WTC11 (cell line): ENCODE measurements at regions not wholly inside any gene's neighbourhood (a gene's known extent, or its start where the extent isn't known, plus 50 kb on each side); places are given as distances from the start of the nearest gene placed in this dataset.

Experiments used
- ATAC-seq: fragments of 200-7000 bp; cut with Tn5 transposase; 2 replicates; pipeline ENCODE4 v1.10.0; 2021; ENCODE audit warnings: mild to moderate bottlenecking, moderate library complexity
- CTCF ChIA-PET: fragments of 300-600 bp; sonication (Branson Sonifier 250); formaldehyde crosslinking; loops from one replicate; lab custom pipeline; 2021; ENCODE audit warnings: antibody characterized with exemption; lab: Charles Lee
- POLR2A ChIA-PET: fragments of 350-600 bp; sonication (Branson Sonifier 250); formaldehyde crosslinking; loops from one replicate; lab custom pipeline; 2021; ENCODE audit warnings: antibody characterized with exemption; lab: Charles Lee
- DNase-seq: peaks from one replicate; pipeline ENCODE4 v3.0.0; 2021; ENCODE audit warnings: low spot score
- H3K27ac Mint-ChIP-seq: 2 replicates; pipeline ENCODE4 v1.8.0; 2021; ENCODE audit warnings: mixed read lengths
- H3K27me3 Mint-ChIP-seq: 2 replicates; pipeline ENCODE4 v1.8.0; 2021; ENCODE audit warnings: low read depth, mild to moderate bottlenecking, moderate library complexity, mixed read lengths
- H3K36me3 Mint-ChIP-seq: 2 replicates; pipeline ENCODE4 v1.8.0; 2021; ENCODE audit warnings: mixed read lengths
- H3K4me1 Mint-ChIP-seq: 2 replicates; pipeline ENCODE4 v1.8.0; 2022; ENCODE audit warnings: mixed read lengths
- H3K4me3 Mint-ChIP-seq: 2 replicates; pipeline ENCODE4 v1.8.0; 2021; ENCODE audit warnings: mild to moderate bottlenecking, moderate library complexity, mixed read lengths
- H3K9me3 Mint-ChIP-seq: 2 replicates; pipeline ENCODE4 v1.8.0; 2021; ENCODE audit warnings: mixed read lengths
- CTCF ChIP-seq: fragments of 200-600 bp; IDR thresholded peaks from 2 replicates; pipeline ENCODE4 v1.8.0; 2022; ENCODE audit warnings: antibody characterized with exemption
- ELF4 ChIP-seq: sonication (generic); formaldehyde crosslinking; IDR thresholded peaks from 2 replicates; pipeline ENCODE4 v1.8.1; 2022; ENCODE audit warnings: low read depth, mild to moderate bottlenecking, moderate library complexity, missing genetic modification reagents
- ETV6 ChIP-seq: sonication (generic); formaldehyde crosslinking; IDR thresholded peaks from 2 replicates; pipeline ENCODE4 v1.8.1; 2022; ENCODE audit warnings: mild to moderate bottlenecking, missing genetic modification reagents
- FOXJ3 ChIP-seq: sonication (generic); formaldehyde crosslinking; IDR thresholded peaks from 2 replicates; pipeline ENCODE4 v1.9.0; 2021; ENCODE audit warnings: missing genetic modification reagents, mild to moderate bottlenecking, borderline replicate concordance
- FOXK1 ChIP-seq: sonication (generic); formaldehyde crosslinking; IDR thresholded peaks from 2 replicates; pipeline ENCODE4 v1.8.0; 2022; ENCODE audit warnings: mild to moderate bottlenecking, moderate library complexity, missing genetic modification reagents
- FOXP1 ChIP-seq: sonication (generic); formaldehyde crosslinking; IDR thresholded peaks from 2 replicates; pipeline ENCODE4 v1.8.0; 2022; ENCODE audit warnings: missing genetic modification reagents, mild to moderate bottlenecking, moderate library complexity, borderline replicate concordance
- GTF2I ChIP-seq: fragments of 250-450 bp; sonication (Bioruptor Pico); conservative IDR thresholded peaks from 2 replicates; pipeline ENCODE4 v1.4.0; 2021; ENCODE audit warnings: mild to moderate bottlenecking
- HMGXB4 ChIP-seq: sonication (generic); formaldehyde crosslinking; IDR thresholded peaks from 2 replicates; pipeline ENCODE4 v1.8.1; 2023; ENCODE audit warnings: mild to moderate bottlenecking, moderate library complexity, missing genetic modification reagents
- IRF2 ChIP-seq: sonication (generic); formaldehyde crosslinking; IDR thresholded peaks from 2 replicates; pipeline ENCODE4 v1.8.0; 2022; ENCODE audit warnings: low read depth, missing genetic modification reagents, borderline replicate concordance
- JUN ChIP-seq: sonication (generic); formaldehyde crosslinking; IDR thresholded peaks from 2 replicates; pipeline ENCODE4 v1.8.0; 2023; ENCODE audit warnings: mild to moderate bottlenecking, missing genetic modification reagents
- NR3C1 ChIP-seq: sonication (generic); formaldehyde crosslinking; conservative IDR thresholded peaks from 2 replicates; pipeline ENCODE4 v1.8.1; 2023; ENCODE audit warnings: low read depth, mild to moderate bottlenecking, missing genetic modification reagents
- OVOL2 ChIP-seq: fragments of 250-450 bp; sonication (Bioruptor Pico); IDR thresholded peaks from 2 replicates; pipeline ENCODE4 v1.9.0; 2021; ENCODE audit warnings: mild to moderate bottlenecking, borderline replicate concordance
- ZNF138 ChIP-seq: sonication (generic); formaldehyde crosslinking; conservative IDR thresholded peaks from 2 replicates; pipeline ENCODE4 v1.8.1; 2022; ENCODE audit warnings: mild to moderate bottlenecking, moderate library complexity, missing genetic modification reagents
- ZNF219 ChIP-seq: sonication (generic); formaldehyde crosslinking; IDR thresholded peaks from 2 replicates; pipeline ENCODE4 v1.8.0; 2023; ENCODE audit warnings: missing genetic modification reagents, mild to moderate bottlenecking, borderline replicate concordance
- ZNF232 ChIP-seq: sonication (generic); formaldehyde crosslinking; IDR thresholded peaks from 2 replicates; pipeline ENCODE4 v1.8.0; 2022; ENCODE audit warnings: mild to moderate bottlenecking, missing genetic modification reagents
- ZNF416 ChIP-seq: fragments of 250-450 bp; sonication (Bioruptor Pico); IDR thresholded peaks from 2 replicates; pipeline ENCODE4 v1.9.0; 2021; ENCODE audit warnings: mild to moderate bottlenecking, inconsistent platforms
- ZNF423 ChIP-seq: fragments of 250-450 bp; sonication (Bioruptor Pico); IDR thresholded peaks from 2 replicates; pipeline ENCODE4 v2.1.2; 2022; ENCODE audit warnings: mild to moderate bottlenecking, moderate library complexity
- TF ChIP-seq, protein P1 (sequence below): sonication (generic); formaldehyde crosslinking; IDR thresholded peaks from 2 replicates; pipeline ENCODE4 v1.8.1; 2023; ENCODE audit warnings: mild to moderate bottlenecking, missing genetic modification reagents, moderate library complexity
- TF ChIP-seq, protein P2 (sequence below): sonication (generic); formaldehyde crosslinking; IDR thresholded peaks from 2 replicates; pipeline ENCODE4 v1.8.1; 2023; ENCODE audit warnings: mild to moderate bottlenecking, missing genetic modification reagents, moderate library complexity
- TF ChIP-seq, protein P3 (sequence below): sonication (generic); formaldehyde crosslinking; IDR thresholded peaks from 2 replicates; pipeline ENCODE4 v1.8.0; 2023; ENCODE audit warnings: mild to moderate bottlenecking, missing genetic modification reagents
- TF ChIP-seq, protein P4 (sequence below): sonication (generic); formaldehyde crosslinking; IDR thresholded peaks from 2 replicates; pipeline ENCODE4 v1.8.1; 2022; ENCODE audit warnings: mild to moderate bottlenecking, missing genetic modification reagents, moderate library complexity, borderline replicate concordance
- TF ChIP-seq, protein P5 (sequence below): fragments of 250-450 bp; sonication (Bioruptor Pico); IDR thresholded peaks from 2 replicates; pipeline ENCODE4 v1.9.0; 2021; ENCODE audit warnings: moderate library complexity, mild to moderate bottlenecking, inconsistent platforms, borderline replicate concordance
- TF ChIP-seq, protein P6 (sequence below): fragments of 250-450 bp; sonication (Bioruptor Pico); IDR thresholded peaks from 2 replicates; pipeline ENCODE4 v2.1.2; 2022; ENCODE audit warnings: mild to moderate bottlenecking, moderate library complexity

GRCh38 chr6:128801621-128802020, 81.3 kb upstream of the LAMA2 start:
- no peaks in the 10 kb centered on the region for H3K27me3 Mint-ChIP-seq
- H3K4me1 Mint-ChIP-seq, result peaks cover 15% of the 10 kb centered on the region
- H3K9me3 Mint-ChIP-seq, result peaks cover 26% of the 10 kb centered on the region
- no peak overlapping the region for H3K4me3 Mint-ChIP-seq
- TF ChIP-seq ZNF416, result no peak
- no peak for TF ChIP-seq HMGXB4 (CRISPR knock-in tag)
- TF ChIP-seq ETV6, result no peak
- no peak for TF ChIP-seq GTF2I (CRISPR knock-in tag)
- TF ChIP-seq ZNF219, result no peak
- no peak for TF ChIP-seq ZNF423
- no peak for TF ChIP-seq IRF2
- no peak for TF ChIP-seq NR3C1 (CRISPR knock-in tag)
- no peak for TF ChIP-seq ELF4 (CRISPR knock-in tag)
- TF ChIP-seq, protein P1, sequence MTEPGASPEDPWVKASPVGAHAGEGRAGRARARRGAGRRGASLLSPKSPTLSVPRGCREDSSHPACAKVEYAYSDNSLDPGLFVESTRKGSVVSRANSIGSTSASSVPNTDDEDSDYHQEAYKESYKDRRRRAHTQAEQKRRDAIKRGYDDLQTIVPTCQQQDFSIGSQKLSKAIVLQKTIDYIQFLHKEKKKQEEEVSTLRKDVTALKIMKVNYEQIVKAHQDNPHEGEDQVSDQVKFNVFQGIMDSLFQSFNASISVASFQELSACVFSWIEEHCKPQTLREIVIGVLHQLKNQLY (CRISPR knock-in tag), result no peak
- no peak for TF ChIP-seq ZNF138 (CRISPR knock-in tag)
- no peak overlapping the region for H3K27ac Mint-ChIP-seq
- peaks cover 6% of the 10 kb centered on the region for H3K36me3 Mint-ChIP-seq
- POLR2A ChIA-PET, result no interaction called here
- DNase-seq (no peak), ATAC-seq (no peak)
- CTCF ChIA-PET, result no interaction called here

- H3K36me3 Mint-ChIP-seq, result peaks cover 11% of the 10 kb centered on the region
- ATAC-seq (no peak), DNase-seq (no peak)
- peaks cover 23% of the 10 kb centered on the region for H3K9me3 Mint-ChIP-seq
- no peak overlapping the region for H3K27ac Mint-ChIP-seq
- POLR2A ChIA-PET, result no interaction called here
- H3K4me1 Mint-ChIP-seq, result peaks cover 27% of the 10 kb centered on the region
- CTCF ChIA-PET, result no interaction called here
- no peaks in the 10 kb centered on the region; the same call in 1 of the 2 replicates for H3K27me3 Mint-ChIP-seq
- TF ChIP-seq, protein P2, sequence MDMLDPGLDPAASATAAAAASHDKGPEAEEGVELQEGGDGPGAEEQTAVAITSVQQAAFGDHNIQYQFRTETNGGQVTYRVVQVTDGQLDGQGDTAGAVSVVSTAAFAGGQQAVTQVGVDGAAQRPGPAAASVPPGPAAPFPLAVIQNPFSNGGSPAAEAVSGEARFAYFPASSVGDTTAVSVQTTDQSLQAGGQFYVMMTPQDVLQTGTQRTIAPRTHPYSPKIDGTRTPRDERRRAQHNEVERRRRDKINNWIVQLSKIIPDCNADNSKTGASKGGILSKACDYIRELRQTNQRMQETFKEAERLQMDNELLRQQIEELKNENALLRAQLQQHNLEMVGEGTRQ (CRISPR knock-in tag), result no peak
- TF ChIP-seq, protein P3, sequence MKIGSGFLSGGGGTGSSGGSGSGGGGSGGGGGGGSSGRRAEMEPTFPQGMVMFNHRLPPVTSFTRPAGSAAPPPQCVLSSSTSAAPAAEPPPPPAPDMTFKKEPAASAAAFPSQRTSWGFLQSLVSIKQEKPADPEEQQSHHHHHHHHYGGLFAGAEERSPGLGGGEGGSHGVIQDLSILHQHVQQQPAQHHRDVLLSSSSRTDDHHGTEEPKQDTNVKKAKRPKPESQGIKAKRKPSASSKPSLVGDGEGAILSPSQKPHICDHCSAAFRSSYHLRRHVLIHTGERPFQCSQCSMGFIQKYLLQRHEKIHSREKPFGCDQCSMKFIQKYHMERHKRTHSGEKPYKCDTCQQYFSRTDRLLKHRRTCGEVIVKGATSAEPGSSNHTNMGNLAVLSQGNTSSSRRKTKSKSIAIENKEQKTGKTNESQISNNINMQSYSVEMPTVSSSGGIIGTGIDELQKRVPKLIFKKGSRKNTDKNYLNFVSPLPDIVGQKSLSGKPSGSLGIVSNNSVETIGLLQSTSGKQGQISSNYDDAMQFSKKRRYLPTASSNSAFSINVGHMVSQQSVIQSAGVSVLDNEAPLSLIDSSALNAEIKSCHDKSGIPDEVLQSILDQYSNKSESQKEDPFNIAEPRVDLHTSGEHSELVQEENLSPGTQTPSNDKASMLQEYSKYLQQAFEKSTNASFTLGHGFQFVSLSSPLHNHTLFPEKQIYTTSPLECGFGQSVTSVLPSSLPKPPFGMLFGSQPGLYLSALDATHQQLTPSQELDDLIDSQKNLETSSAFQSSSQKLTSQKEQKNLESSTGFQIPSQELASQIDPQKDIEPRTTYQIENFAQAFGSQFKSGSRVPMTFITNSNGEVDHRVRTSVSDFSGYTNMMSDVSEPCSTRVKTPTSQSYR, result no peak
- no peak for TF ChIP-seq FOXJ3
- no peak overlapping the region for H3K4me3 Mint-ChIP-seq
Measured at GRCh38 chr6:128784266-128784665, 98.7 kb upstream of the LAMA2 start.

GRCh38 chr6:128768187-128768586, 114.8 kb upstream of the LAMA2 start:
- no peak overlapping the region for H3K27ac Mint-ChIP-seq
- POLR2A ChIA-PET, result no interaction called here
- H3K36me3 Mint-ChIP-seq, result peaks cover 37% of the 10 kb centered on the region
- H3K27me3 Mint-ChIP-seq, result no peaks in the 10 kb centered on the region; the same call in 1 of the 2 replicates
- DNase-seq, result no peak
- CTCF ChIA-PET, result no interaction called here
- peaks cover 13% of the 10 kb centered on the region for H3K4me1 Mint-ChIP-seq
- peaks cover 67% of the 10 kb centered on the region for H3K9me3 Mint-ChIP-seq
- no peak for ATAC-seq
- H3K4me3 Mint-ChIP-seq, result no peak overlapping the region
- no peak for TF ChIP-seq NR3C1 (CRISPR knock-in tag)
- no peak for TF ChIP-seq OVOL2 (CRISPR knock-in tag)
- TF ChIP-seq ZNF232 (CRISPR knock-in tag), result no peak
- TF ChIP-seq, protein P4, sequence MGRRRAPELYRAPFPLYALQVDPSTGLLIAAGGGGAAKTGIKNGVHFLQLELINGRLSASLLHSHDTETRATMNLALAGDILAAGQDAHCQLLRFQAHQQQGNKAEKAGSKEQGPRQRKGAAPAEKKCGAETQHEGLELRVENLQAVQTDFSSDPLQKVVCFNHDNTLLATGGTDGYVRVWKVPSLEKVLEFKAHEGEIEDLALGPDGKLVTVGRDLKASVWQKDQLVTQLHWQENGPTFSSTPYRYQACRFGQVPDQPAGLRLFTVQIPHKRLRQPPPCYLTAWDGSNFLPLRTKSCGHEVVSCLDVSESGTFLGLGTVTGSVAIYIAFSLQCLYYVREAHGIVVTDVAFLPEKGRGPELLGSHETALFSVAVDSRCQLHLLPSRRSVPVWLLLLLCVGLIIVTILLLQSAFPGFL (CRISPR knock-in tag), result no peak
- no peak for TF ChIP-seq JUN (CRISPR knock-in tag)
- TF ChIP-seq, protein P5, sequence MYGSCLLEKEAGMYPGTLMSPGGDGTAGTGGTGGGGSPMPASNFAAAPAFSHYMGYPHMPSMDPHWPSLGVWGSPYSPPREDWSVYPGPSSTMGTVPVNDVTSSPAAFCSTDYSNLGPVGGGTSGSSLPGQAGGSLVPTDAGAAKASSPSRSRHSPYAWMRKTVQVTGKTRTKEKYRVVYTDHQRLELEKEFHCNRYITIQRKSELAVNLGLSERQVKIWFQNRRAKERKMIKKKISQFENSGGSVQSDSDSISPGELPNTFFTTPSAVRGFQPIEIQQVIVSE, result no peak
- TF ChIP-seq ZNF416, result no peak
- no peak for TF ChIP-seq CTCF
- TF ChIP-seq FOXP1 (CRISPR knock-in tag), result no peak
- TF ChIP-seq, protein P6, sequence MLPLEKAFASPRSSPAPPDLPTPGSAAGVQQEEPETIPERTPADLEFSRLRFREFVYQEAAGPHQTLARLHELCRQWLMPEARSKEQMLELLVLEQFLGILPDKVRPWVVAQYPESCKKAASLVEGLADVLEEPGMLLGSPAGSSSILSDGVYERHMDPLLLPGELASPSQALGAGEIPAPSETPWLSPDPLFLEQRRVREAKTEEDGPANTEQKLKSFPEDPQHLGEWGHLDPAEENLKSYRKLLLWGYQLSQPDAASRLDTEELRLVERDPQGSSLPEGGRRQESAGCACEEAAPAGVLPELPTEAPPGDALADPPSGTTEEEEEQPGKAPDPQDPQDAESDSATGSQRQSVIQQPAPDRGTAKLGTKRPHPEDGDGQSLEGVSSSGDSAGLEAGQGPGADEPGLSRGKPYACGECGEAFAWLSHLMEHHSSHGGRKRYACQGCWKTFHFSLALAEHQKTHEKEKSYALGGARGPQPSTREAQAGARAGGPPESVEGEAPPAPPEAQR (CRISPR knock-in tag), result no peak
- no peak for TF ChIP-seq FOXK1 (CRISPR knock-in tag)
